HFF-Myc (cell line): ENCODE measurements at regions not wholly inside any gene's neighbourhood (a gene's known extent, or its start where the extent isn't known, plus 50 kb on each side); places are given as distances from the start of the nearest gene placed in this dataset.
"Not testable (repeated sequence)": the region's sequence is repeated elsewhere in the genome, so short reads cannot be mapped to it uniquely, and the experiment has no call there.

Experiments used
- DNase-seq: peaks from one replicate; pipeline ENCODE4 v3.0.0-alpha.2; 2011; ENCODE audit warnings: low read depth; ENCODE audit errors: extremely low read depth
- H3K4me3 ChIP-seq: replicated peaks from 2 replicates; pipeline ENCODE4 v1.5.1; 2011; ENCODE audit warnings: low read depth, mild to moderate bottlenecking, control low read depth, low read length
- TF ChIP-seq, protein P1 (sequence below): IDR thresholded peaks from 2 replicates; pipeline ENCODE4 v1.5.1; 2012; ENCODE audit warnings: mild to moderate bottlenecking, low read depth, low read length, control low read depth; ENCODE audit errors: missing control alignments

DNA sequence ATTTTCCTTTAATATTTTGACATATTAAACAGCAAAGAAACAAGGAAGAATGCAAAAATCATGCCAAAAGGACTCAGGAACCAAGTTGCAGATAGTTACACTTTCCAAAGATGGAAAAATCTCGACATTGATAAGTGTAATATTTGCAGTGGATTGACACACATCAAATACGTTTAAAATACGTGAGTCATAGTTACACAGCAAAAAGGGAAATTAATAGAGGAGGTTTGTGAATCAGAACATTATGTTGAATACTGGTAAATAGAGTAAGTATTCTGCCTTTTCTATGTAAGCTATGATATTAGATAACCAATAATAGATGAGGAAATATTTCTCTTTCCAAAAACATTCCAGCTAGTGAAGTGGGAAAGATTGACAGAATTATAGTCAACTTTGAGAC is 1761.3 kb upstream of the IGFBP7 start:
- no peak overlapping the region for H3K4me3 ChIP-seq
- TF ChIP-seq, protein P1, sequence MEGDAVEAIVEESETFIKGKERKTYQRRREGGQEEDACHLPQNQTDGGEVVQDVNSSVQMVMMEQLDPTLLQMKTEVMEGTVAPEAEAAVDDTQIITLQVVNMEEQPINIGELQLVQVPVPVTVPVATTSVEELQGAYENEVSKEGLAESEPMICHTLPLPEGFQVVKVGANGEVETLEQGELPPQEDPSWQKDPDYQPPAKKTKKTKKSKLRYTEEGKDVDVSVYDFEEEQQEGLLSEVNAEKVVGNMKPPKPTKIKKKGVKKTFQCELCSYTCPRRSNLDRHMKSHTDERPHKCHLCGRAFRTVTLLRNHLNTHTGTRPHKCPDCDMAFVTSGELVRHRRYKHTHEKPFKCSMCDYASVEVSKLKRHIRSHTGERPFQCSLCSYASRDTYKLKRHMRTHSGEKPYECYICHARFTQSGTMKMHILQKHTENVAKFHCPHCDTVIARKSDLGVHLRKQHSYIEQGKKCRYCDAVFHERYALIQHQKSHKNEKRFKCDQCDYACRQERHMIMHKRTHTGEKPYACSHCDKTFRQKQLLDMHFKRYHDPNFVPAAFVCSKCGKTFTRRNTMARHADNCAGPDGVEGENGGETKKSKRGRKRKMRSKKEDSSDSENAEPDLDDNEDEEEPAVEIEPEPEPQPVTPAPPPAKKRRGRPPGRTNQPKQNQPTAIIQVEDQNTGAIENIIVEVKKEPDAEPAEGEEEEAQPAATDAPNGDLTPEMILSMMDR, result no peak
- no peak for DNase-seq

DNA sequence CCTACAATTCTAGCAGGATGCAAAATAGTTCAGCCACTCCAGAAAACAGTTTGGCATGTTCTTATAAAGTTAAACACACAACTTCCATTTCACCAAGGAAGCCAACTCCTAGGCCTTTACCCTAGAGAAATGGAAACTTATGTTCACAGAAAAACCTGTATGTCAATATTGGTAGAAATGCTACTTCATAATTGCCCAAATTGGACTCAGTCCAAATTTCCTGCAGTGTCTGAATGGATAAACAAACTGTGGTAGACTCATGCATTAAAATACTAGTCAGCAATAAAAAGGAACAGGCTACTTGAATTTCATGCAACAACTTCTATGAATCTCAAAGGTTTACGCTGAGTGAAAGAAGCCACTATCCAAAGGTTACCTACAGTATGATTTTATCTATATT is 1738.8 kb upstream of the IGFBP7 start:
- TF ChIP-seq, protein P1, result no peak
- H3K4me3 ChIP-seq, result no peak overlapping the region
- no peak for DNase-seq

DNA sequence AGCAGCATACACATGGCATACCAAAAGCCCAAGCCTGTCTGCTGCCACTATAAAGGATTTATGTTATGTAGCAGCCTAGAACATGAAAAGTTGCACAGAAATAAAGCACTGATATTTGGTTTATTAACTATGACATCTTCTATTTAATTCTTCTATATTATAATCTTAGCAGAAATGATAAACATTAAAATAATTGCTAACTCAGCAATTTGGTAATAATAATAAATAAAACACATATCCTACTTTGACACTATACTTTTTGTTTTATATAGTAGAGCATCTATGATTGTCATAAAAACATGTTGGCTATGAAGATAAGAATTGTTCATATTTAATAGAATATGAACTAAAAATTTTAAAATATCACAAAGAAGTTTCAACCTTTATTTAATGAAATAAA is 1733.3 kb upstream of the IGFBP7 start:
- TF ChIP-seq, protein P1, result no peak
- no peak for DNase-seq
- no peak overlapping the region for H3K4me3 ChIP-seq

DNA sequence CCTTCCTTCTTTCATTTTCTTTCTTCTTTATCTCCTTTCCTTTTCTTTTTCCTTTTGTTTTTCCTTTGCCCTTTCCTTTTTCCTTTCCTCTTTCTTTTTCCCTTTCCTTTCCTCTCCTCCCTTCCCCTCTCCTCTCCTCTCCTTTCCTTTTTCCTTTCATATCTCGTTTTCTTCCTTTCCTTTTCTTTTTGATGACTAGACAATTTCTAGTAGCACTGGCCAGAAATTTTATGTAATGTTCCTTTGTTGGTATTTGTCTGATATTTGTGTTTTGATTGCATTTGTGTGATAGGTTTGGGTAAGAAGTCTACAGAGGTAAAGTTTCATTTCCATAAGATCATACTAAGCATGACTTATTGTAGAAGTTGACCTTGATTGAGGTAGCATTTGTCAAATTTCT is 1722.9 kb upstream of the IGFBP7 start:
- no peak for DNase-seq
- TF ChIP-seq, protein P1, result no peak
- no peak overlapping the region for H3K4me3 ChIP-seq

DNA sequence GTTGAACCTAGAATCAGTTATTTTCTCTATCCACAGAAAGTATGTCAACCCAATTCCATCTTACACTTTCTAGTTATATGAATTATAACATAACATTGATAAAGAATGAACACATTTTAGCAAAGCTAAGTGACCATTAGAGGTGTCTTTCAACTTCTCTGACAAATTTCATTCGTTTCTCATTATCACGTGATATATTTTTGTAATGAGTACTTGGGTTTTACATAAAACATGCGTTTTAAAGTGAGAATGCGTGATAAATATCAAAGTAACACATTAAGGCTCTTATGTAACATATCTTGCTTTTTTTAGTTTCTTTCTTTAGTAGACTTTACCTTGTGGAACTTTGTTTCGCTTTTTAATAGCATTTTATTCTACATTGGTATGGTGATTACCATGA is 1715.1 kb upstream of the IGFBP7 start:
- H3K4me3 ChIP-seq, result no peak overlapping the region
- DNase-seq, result no peak
- TF ChIP-seq, protein P1, result no peak

DNA sequence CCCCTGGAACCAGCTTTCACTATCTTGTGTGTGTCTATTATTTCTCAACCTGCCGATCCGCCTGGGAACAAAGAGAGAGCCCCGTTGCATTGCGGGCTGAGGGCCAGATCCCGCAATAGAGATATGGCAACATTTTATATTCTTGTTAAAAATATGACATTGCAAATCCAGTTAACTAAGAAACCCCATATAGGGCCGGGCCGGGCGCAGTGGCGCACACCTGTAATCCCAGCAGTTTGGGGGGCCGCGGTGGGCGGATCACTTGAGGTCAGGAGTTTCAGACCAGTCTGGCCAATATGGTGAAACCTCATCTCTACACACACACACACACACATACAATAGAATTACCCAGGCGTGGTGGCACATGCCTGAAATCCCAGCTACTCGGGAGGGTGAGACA is 1708.4 kb upstream of the IGFBP7 start:
- DNase-seq, H3K4me3 ChIP-seq: not testable (repeated sequence)

DNA sequence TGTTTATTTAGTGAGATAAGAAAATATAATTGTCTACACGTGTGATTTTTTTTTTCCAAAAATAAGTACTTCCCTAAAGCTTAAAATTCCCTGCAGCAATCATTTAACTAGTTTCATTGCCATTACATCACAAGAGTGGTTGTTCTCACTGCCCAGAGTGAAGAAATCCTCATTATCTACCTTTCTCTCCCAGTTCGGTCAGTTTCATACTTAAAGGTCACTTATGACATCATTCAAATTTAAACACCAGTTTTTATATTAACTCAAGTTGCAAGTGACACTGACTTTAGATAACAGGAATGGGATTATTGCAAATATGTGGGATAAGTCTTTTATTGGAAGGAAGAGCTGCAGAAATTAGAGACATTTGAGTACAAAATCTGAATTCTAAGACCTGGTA is 1699.8 kb upstream of the IGFBP7 start:
- TF ChIP-seq, protein P1, result no peak
- H3K4me3 ChIP-seq, result no peak overlapping the region
- DNase-seq, result no peak

DNA sequence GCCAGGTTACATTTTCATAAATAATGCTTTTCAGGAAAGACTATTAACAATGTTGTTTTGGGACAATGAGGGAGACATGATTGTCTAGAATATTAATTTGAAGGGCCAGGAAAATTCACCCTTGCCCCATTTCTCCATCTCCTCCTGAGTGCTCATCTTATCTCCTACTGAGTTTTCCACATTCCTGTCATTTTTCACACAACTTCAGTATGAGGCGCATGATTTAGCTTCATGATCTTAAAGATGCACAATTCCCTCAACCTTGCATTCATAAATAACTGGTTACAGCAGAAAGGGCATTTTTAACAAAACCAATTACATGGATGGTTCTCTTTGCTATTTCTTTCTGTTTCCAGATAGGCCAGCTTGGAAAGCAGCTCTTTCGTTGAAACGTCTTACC is 1699.2 kb upstream of the IGFBP7 start:
- TF ChIP-seq, protein P1, result no peak
- H3K4me3 ChIP-seq, result no peak overlapping the region
- DNase-seq, result no peak
